HL-60 (cell line): ENCODE measurements at regions not wholly inside any gene's neighbourhood (a gene's known extent, or its start where the extent isn't known, plus 50 kb on each side); places are given as distances from the start of the nearest gene placed in this dataset.

Experiments
- DNase-seq, 2 experiments: peaks; one replicate each; pipeline ENCODE4 v3.0.0-alpha.2; 2010 to 2020; ENCODE audit warnings: low read depth in 1 of 2, low spot score in 1 of 2
- H3K27ac ChIP-seq: fragments of 250-450 bp; sonication (Bioruptor Pico); replicated peaks from 2 replicates; pipeline ENCODE4 v1.5.1; 2020; ENCODE audit warnings: mild to moderate bottlenecking, moderate library complexity
- H3K27me3 ChIP-seq: fragments of 250-450 bp; sonication (Bioruptor Pico); 2 replicates; pipeline ENCODE4 v1.5.1; 2021; ENCODE audit warnings: mild to moderate bottlenecking, moderate library complexity; ENCODE audit not compliant: insufficient read depth, poor library complexity, severe bottlenecking
- H3K4me3 ChIP-seq: replicated peaks from 2 replicates; pipeline ENCODE4 v1.5.1; 2011; ENCODE audit warnings: mild to moderate bottlenecking, control low read depth, low read length; ENCODE audit not compliant: insufficient read depth
- GABPA ChIP-seq: IDR thresholded peaks from 2 replicates; pipeline ENCODE4 v1.6.1; 2012; ENCODE audit warnings: low read depth
- POLR2AphosphoS5 ChIP-seq: IDR thresholded peaks from 2 replicates; pipeline ENCODE4 v1.6.1; 2012; ENCODE audit warnings: low read depth
- SPI1 ChIP-seq: IDR thresholded peaks from 2 replicates; pipeline ENCODE4 v1.6.1; 2012; ENCODE audit warnings: low read depth, mild to moderate bottlenecking, borderline replicate concordance
- TF ChIP-seq, protein P1 (sequence below): IDR thresholded peaks from 2 replicates; pipeline ENCODE4 v1.6.1; 2012; ENCODE audit warnings: low read depth; ENCODE audit not compliant: insufficient replicate concordance
- TF ChIP-seq, protein P2 (sequence below): IDR thresholded peaks from one replicate; pipeline ENCODE4 v1.5.1; 2011; ENCODE audit warnings: low read length, control low read depth, inconsistent platforms; ENCODE audit not compliant: insufficient read depth

DNA sequence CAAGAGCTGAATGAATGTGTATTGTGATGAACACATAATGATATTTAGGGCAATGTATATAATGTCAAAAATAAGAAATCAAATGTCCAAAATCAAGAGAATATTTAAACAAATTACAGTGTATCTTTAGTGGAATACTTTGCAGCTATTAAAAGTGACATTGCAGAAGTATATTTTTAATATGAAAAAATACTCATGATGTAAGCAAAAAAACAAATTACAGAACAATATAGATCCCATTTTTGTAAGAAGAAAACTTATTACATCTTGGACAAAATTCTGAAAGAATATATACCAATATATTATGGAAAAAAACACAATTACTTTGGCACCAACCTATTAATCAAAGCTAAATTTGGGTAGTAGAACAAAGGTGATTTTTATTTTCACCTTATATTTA, 308.2 kb upstream of the NEBL start:
- no peaks in the 10 kb centered on the region for H3K27me3 ChIP-seq
- TF ChIP-seq POLR2AphosphoS5: no peak
- TF ChIP-seq, protein P1, sequence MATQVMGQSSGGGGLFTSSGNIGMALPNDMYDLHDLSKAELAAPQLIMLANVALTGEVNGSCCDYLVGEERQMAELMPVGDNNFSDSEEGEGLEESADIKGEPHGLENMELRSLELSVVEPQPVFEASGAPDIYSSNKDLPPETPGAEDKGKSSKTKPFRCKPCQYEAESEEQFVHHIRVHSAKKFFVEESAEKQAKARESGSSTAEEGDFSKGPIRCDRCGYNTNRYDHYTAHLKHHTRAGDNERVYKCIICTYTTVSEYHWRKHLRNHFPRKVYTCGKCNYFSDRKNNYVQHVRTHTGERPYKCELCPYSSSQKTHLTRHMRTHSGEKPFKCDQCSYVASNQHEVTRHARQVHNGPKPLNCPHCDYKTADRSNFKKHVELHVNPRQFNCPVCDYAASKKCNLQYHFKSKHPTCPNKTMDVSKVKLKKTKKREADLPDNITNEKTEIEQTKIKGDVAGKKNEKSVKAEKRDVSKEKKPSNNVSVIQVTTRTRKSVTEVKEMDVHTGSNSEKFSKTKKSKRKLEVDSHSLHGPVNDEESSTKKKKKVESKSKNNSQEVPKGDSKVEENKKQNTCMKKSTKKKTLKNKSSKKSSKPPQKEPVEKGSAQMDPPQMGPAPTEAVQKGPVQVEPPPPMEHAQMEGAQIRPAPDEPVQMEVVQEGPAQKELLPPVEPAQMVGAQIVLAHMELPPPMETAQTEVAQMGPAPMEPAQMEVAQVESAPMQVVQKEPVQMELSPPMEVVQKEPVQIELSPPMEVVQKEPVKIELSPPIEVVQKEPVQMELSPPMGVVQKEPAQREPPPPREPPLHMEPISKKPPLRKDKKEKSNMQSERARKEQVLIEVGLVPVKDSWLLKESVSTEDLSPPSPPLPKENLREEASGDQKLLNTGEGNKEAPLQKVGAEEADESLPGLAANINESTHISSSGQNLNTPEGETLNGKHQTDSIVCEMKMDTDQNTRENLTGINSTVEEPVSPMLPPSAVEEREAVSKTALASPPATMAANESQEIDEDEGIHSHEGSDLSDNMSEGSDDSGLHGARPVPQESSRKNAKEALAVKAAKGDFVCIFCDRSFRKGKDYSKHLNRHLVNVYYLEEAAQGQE: no peak
- no peak for TF ChIP-seq GABPA
- TF ChIP-seq, protein P2, sequence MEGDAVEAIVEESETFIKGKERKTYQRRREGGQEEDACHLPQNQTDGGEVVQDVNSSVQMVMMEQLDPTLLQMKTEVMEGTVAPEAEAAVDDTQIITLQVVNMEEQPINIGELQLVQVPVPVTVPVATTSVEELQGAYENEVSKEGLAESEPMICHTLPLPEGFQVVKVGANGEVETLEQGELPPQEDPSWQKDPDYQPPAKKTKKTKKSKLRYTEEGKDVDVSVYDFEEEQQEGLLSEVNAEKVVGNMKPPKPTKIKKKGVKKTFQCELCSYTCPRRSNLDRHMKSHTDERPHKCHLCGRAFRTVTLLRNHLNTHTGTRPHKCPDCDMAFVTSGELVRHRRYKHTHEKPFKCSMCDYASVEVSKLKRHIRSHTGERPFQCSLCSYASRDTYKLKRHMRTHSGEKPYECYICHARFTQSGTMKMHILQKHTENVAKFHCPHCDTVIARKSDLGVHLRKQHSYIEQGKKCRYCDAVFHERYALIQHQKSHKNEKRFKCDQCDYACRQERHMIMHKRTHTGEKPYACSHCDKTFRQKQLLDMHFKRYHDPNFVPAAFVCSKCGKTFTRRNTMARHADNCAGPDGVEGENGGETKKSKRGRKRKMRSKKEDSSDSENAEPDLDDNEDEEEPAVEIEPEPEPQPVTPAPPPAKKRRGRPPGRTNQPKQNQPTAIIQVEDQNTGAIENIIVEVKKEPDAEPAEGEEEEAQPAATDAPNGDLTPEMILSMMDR: no peak
- no peak overlapping the region for H3K4me3 ChIP-seq
- no peak overlapping the region for H3K27ac ChIP-seq
- DNase-seq: no peak

DNA sequence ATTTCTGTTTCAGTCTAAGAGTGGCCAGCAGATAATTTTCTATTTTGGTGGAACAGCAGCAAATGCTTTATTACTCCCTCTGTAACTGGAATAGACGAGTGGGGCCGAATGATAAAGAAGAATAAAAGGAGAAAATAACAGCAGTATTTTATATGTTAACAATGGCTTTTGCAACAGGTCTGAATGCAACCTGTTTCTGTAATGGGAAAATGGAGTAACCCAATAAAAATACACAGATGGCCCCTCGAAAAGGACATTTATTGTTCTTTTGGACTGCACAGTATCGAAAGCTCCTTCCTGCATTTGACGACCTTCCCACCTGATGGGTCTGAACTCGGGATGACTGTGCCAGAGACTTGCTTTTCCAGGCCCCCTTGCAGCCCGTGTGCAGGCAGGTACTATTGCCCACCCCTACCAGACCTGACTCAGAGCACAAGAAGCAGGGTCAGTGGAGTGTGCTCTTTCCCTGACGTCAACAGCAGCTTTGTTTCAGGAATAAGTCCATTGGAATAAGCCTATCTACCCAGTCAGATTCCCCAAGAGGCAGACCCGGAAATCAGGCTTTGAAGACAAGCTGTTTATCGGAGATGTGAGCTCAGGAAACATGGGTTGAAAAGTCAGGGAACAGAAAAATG, 306.5 kb upstream of the NEBL start:
- no peaks in the 10 kb centered on the region for H3K27me3 ChIP-seq
- no peak overlapping the region for H3K4me3 ChIP-seq
- TF ChIP-seq POLR2AphosphoS5 (no peak), GABPA (no peak), SPI1 (no peak)
- TF ChIP-seq, protein P2: no peak
- TF ChIP-seq, protein P1: no peak
- DNase-seq: no peak
- no peak overlapping the region for H3K27ac ChIP-seq

DNA sequence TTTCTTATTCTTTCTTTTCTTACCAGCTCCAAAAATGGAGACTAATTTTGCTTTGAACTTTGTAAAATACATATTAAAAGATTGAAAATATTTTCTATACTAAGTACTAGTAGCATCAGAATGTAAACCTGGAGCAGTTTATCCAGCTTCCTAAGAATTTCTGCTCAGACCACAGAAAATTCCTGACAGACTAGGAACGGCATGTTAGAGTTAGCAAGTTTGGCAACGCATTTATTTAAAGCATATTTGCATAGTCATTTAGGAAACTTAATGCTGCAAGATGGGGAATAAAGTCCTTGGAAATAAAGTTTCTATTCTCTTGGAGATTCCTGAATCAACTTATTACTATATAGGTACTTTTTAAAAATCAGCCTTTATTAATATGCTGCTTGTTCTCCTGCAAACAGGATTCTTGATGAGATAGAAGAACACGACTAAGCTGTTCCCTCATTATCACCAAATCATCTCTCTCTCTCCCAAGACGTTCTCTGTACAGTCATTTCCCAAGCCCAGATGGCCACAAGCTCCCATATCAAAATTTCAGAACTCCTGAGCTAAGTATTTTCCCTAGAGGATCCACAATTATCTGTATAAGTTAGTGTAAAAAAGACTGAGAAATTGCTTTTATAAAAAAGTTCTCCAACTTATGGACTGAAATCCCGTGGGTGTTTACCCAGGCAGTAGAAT, 305.8 kb upstream of the NEBL start:
- no peaks in the 10 kb centered on the region for H3K27me3 ChIP-seq
- H3K27ac ChIP-seq: no peak overlapping the region
- no peak overlapping the region for H3K4me3 ChIP-seq
- TF ChIP-seq SPI1 (no peak), GABPA (no peak), POLR2AphosphoS5 (no peak)
- TF ChIP-seq, protein P1: no peak
- TF ChIP-seq, protein P2: no peak
- no peak for DNase-seq
